ENCODE measurements at regions not wholly inside any gene's neighbourhood (a gene's known extent, or its start where the extent isn't known, plus 50 kb on each side); places are given as distances from the start of the nearest gene placed in this dataset.

DNA sequence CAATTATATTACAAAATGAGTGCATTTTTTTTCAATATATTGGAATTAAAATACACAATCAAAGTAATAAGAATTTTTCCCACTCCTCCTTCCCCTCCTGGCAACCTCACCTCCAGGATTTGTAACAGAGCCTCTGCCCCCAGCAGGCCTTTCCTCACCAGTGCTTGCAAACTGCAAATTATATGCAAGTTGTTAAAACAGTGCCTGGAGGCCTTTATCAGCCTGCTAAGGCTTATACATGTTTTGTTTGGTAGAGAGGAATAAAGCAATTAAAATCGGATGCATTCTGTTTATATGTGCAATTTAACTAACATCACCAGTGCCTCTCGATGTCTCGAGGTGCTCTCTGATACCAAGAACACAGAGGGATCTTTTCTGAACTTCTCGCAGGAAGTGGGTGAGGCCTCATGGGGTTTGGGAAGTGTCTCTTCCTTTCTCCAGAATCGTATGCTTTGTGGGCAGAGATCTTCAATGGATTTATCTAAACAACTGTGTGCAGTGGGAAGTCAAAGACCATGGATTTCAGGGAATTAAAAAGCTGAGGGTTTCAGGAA, 186.8 kb downstream of the CDH26 start:
- TF ChIP-seq CTCF (IDR thresholded peaks at IDR 0.05): no peak
- no peak for TF ChIP-seq POLR2A (IDR thresholded peaks at IDR 0.05)

All from uterus (tissue), 2 donors.